Right lobe of liver (tissue), 6 donors: ENCODE measurements at regions not wholly inside any gene's neighbourhood (a gene's known extent, or its start where the extent isn't known, plus 50 kb on each side); places are given as distances from the start of the nearest gene placed in this dataset.

Source experiments
- ATAC-seq, 4 donors: fragments of 200-7000 bp; cut with Tn5 transposase; one replicate each; pipeline ENCODE4 v1.9.1; 2020; ENCODE audit warnings: mild to moderate bottlenecking in 4 of 4, moderate library complexity in 4 of 4
- DNase-seq, 3 donors: peaks; one replicate each; pipeline ENCODE4 v3.0.0-alpha.2; 2020
- H3K27ac ChIP-seq, 3 donors: fragments of 200-600 bp; one replicate each; pipeline ENCODE4 v1.8.0; 2022
- H3K27me3 ChIP-seq, 2 donors: fragments of 200-600 bp; one replicate each; pipeline ENCODE4 v1.8.0; 2022
- H3K36me3 ChIP-seq, 4 donors: fragments of 200-600 bp; sonication (generic) in 1 of 4; one replicate each; pipeline versions ENCODE4 v1.5.1 to v1.8.0; 2017 to 2022; ENCODE audit warnings: control low read depth in 1 of 4
- H3K4me1 ChIP-seq, 4 donors: fragments of 200-600 bp; sonication (generic) in 1 of 4; one replicate each; pipeline versions ENCODE4 v1.5.1 to v1.8.0; 2017 to 2022; ENCODE audit warnings: control low read depth in 1 of 4
- H3K4me3 ChIP-seq, 3 donors: fragments of 200-600 bp; one replicate each; pipeline ENCODE4 v1.8.0; 2022
- H3K9me3 ChIP-seq, 4 donors: fragments of 200-600 bp; sonication (generic) in 1 of 4; one replicate each; pipeline versions ENCODE4 v1.5.1 to v1.8.0; 2017 to 2022; ENCODE audit warnings: control low read depth in 1 of 4
- CTCF ChIP-seq, 4 donors: fragments of 200-600 bp in 3 of 4; fragments of 450-650 bp in 1 of 4; IDR thresholded peaks; one replicate each; pipeline versions ENCODE4 v1.5.1 to v1.8.0; 2016 to 2022; ENCODE audit warnings: antibody characterized with exemption in 4 of 4, mild to moderate bottlenecking in 2 of 4
- POLR2A ChIP-seq: fragments of 450-650 bp; IDR thresholded peaks from one replicate; pipeline ENCODE4 v1.6.1; 2017; ENCODE audit warnings: antibody characterized with exemption, mild to moderate bottlenecking
- WGBS: methylation state at CpG from one replicate; pipeline ENCODE4 v1.1.6; 2018; ENCODE audit warnings: low coverage, low lambda C conversion rate; ENCODE audit not compliant: insufficient coverage; ENCODE audit errors: missing lambda C conversion rate; 5-methylcytosine and 5-hydroxymethylcytosine counted together
- intact Hi-C, 2 donors: fragments of 100-400 bp; cut with DNase I; formaldehyde crosslinking; loops; one replicate each; pipeline versions ENCODE4 v1.11.2 to v1.14.1; 2022
- donor health status: DM: no; HTN: yes; CAD: no.
- donor health status: DM: no; HTN: no; CAD: no.
- donor health status: DM: no; HTN: no; CAD: no.
- donor health status: DM: no; HTN: yes; CAD: no.
- donor health status: DM: no; HTN: yes; CAD: no.

DNA sequence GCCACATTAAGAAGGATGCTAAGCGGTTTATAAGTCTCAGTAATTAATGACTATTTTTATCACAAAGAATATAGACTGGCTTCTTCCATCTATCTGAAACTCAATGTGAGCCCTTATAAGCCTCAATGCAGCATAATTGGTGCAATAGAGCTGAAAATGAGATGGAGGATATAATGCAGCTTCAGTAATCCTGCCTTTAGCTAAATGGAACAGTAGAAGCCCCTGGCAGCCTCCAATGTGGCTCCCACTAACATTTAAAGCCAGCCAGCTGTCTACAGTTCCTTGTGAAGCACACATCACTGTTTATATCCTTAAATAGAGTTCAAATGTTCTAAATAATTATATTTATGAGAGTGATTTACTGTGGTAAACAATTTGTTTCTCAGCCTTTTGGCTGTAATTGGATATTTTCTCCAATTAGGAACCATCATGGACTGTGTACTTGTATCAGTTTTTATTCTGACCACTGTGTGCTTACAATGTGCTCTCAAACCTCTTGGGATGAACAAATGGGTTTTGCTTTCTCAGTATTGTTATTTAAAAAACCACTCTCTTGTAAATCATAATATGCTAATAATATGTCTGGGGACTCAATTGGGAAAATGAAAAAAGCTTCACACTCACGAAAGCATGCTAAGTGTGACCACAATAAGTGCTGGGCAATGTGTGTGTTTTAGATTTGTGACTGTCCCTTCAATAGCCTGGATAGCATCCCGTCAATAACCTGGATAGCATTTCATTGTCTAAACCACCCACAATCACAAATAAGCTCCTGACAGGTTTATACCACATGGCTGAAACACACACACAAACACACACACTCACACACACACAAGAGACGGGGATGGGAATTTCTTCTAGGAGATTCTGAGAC lies 366.6 kb downstream of the GBE1 start:
- no peaks in the 10 kb centered on the region for H3K4me1 ChIP-seq
- 60% methylated on average over 4 of the region's 4 CpGs for WGBS
- intact Hi-C loops: no loop called here

DNA sequence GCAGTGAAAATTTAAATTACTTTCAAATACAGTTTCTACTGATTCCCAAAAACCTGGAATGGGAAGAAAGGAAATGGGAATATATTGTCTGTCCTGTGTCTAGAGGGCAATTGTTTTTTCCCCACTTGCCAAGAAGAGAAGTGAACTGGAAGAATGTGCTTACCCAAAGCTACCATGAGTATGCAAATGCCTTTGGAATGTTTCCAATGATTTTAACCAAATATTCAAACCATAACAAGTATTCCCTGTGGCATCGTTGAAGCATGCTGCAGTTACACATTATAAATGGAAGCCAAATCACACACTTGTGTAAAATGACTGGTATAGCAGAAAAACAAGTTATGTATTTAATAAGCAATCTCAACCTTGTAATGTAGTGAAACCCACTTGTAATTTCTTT lies 368.2 kb downstream of the GBE1 start:
- Histone ChIP-seq H3K4me3 (no peak overlapping the region), H3K9me3 (no peaks in the 10 kb centered on the region), H3K36me3 (no peaks in the 10 kb centered on the region), H3K4me1 (no peaks in the 10 kb centered on the region), H3K27me3 (no peaks in the 10 kb centered on the region), H3K27ac (no peak overlapping the region)
- ATAC-seq (no peak), DNase-seq (no peak)
- 30% methylated on average over 1 of the region's 1 CpG for WGBS
- TF ChIP-seq POLR2A (no peak), CTCF (IDR thresholded peaks at IDR 0.05) (no peak)
- intact Hi-C loops: no loop called here

More for the DNA sequence above, 366.6 kb downstream of the GBE1 start:
- DNase-seq: no peak
- H3K4me3 ChIP-seq: no peak overlapping the region
- H3K27ac ChIP-seq: no peak overlapping the region
- no peaks in the 10 kb centered on the region for H3K27me3 ChIP-seq
- TF ChIP-seq POLR2A (no peak), CTCF (IDR thresholded peaks at IDR 0.05) (no peak)
- no peaks in the 10 kb centered on the region for H3K9me3 ChIP-seq
- ATAC-seq: no peak
- H3K36me3 ChIP-seq: no peaks in the 10 kb centered on the region

- Histone ChIP-seq H3K27me3 (no peaks in the 10 kb centered on the region), H3K36me3 (no peaks in the 10 kb centered on the region), H3K9me3 (no peaks in the 10 kb centered on the region), H3K4me3 (no peak overlapping the region), H3K27ac (no peak overlapping the region), H3K4me1 (no peaks in the 10 kb centered on the region)
- DNase-seq (no peak), ATAC-seq (no peak)
- TF ChIP-seq CTCF (IDR thresholded peaks at IDR 0.05) (no peak), POLR2A (no peak)
- intact Hi-C loops: no loop called here
Observed at GRCh38 chr3:81390796-81391195, 370.6 kb downstream of the GBE1 start.

DNA sequence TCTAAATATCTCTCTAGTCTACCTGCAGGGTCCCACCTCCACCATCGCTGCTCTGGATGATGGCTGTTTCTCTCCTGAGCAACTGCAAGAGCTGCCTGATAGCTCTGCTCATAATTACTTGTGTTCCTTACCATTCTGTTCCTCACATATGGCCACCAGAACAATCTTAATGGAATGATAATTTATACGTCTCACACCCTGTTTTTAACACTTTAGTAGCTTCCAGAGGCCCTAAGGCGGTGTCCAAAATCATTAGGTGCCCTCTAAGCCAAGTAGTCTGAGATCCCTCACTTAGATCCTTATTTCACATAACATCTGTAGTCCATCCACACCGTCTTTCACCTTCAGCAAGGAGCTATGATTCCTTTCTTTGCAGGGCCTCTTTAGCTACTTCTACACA lies 373.3 kb downstream of the GBE1 start:
- Histone ChIP-seq H3K36me3 (no peaks in the 10 kb centered on the region), H3K4me1 (no peaks in the 10 kb centered on the region), H3K27ac (no peak overlapping the region), H3K9me3 (no peaks in the 10 kb centered on the region), H3K4me3 (no peak overlapping the region), H3K27me3 (no peaks in the 10 kb centered on the region)
- 71% methylated on average over 4 of the region's 4 CpGs for WGBS
- intact Hi-C loops: no loop called here
- no peak for DNase-seq
- ATAC-seq: no peak
- TF ChIP-seq CTCF (IDR thresholded peaks at IDR 0.05) (no peak), POLR2A (no peak)
